Erythroblast (primary cell): ENCODE measurements at regions not wholly inside any gene's neighbourhood (a gene's known extent, or its start where the extent isn't known, plus 50 kb on each side); places are given as distances from the start of the nearest gene placed in this dataset.

Experiments used
- DNase-seq, 2 experiments: peaks; one replicate each; lab custom pipeline; 2025; lab: John Stamatoyannopoulos, UW
- GATA1 ChIP-seq: IDR thresholded peaks from 2 replicates; pipeline ENCODE4 v1.6.1; 2011; ENCODE audit warnings: low read depth, mild to moderate bottlenecking, control low read depth, low read length, moderate library complexity
- POLR2A ChIP-seq: IDR thresholded peaks from 2 replicates; pipeline ENCODE4 v1.6.1; 2011; ENCODE audit warnings: mild to moderate bottlenecking, low read length

- TF ChIP-seq GATA1 (no peak), POLR2A (no peak)
- DNase-seq: no peak
Observed at GRCh38 chr11:106276126-106276525, 198.7 kb downstream of the AASDHPPT start.

- no peak for DNase-seq
- TF ChIP-seq GATA1: no peak
- no peak for TF ChIP-seq POLR2A
Observed at GRCh38 chr11:106276859-106277436, 199.5 kb downstream of the AASDHPPT start.

GRCh38 chr11:106277484-106277883 is 200.0 kb downstream of the AASDHPPT start:
- peak in 1 of 2 experiments; percentile 2 for DNase-seq
- TF ChIP-seq GATA1: no peak
- TF ChIP-seq POLR2A: no peak

- DNase-seq: no peak
- TF ChIP-seq POLR2A (no peak), GATA1 (no peak)
Observed at GRCh38 chr11:106278391-106278790, 200.9 kb downstream of the AASDHPPT start.

GRCh38 chr11:106280036-106280435 is 202.6 kb downstream of the AASDHPPT start:
- TF ChIP-seq GATA1 (no peak), POLR2A (no peak)
- DNase-seq: no peak

- TF ChIP-seq POLR2A (no peak), GATA1 (no peak)
- no peak for DNase-seq
Observed at GRCh38 chr11:106281455-106282173, 204.2 kb downstream of the AASDHPPT start.

- TF ChIP-seq POLR2A: no peak
- TF ChIP-seq GATA1: no peak
- DNase-seq: no peak
Observed at GRCh38 chr11:106286881-106287504, 209.5 kb downstream of the AASDHPPT start.

- no peak for DNase-seq
Observed at GRCh38 chr11:106288057-106288456, 210.6 kb downstream of the AASDHPPT start.

GRCh38 chr11:106288822-106289387 is 211.4 kb downstream of the AASDHPPT start:
- no peak for DNase-seq
- TF ChIP-seq POLR2A (no peak), GATA1 (no peak)

More at GRCh38 chr11:106288057-106288456, 210.6 kb downstream of the AASDHPPT start:
- no peak for TF ChIP-seq GATA1
- TF ChIP-seq POLR2A: no peak

- DNase-seq: no peak
Observed at GRCh38 chr11:106292526-106292925, 215.1 kb downstream of the AASDHPPT start.

GRCh38 chr11:106295974-106296373 is 218.5 kb downstream of the AASDHPPT start:
- TF ChIP-seq GATA1: no peak
- TF ChIP-seq POLR2A: no peak
- no peak for DNase-seq

More at GRCh38 chr11:106292526-106292925, 215.1 kb downstream of the AASDHPPT start:
- no peak for TF ChIP-seq POLR2A
- no peak for TF ChIP-seq GATA1

GRCh38 chr11:106302416-106302815 is 225.0 kb downstream of the AASDHPPT start:
- TF ChIP-seq GATA1 (no peak), POLR2A (no peak)
- no peak for DNase-seq

- TF ChIP-seq POLR2A: no peak
- TF ChIP-seq GATA1: no peak
- no peak for DNase-seq
Observed at GRCh38 chr11:106304274-106304673, 226.8 kb downstream of the AASDHPPT start.

GRCh38 chr11:106305458-106305857 is 228.0 kb downstream of the AASDHPPT start:
- no peak for DNase-seq
- TF ChIP-seq GATA1: no peak
- TF ChIP-seq POLR2A: no peak
